Esophagus mucosa (tissue), 1 donor: ENCODE measurements at regions not wholly inside any gene's neighbourhood (a gene's known extent, or its start where the extent isn't known, plus 50 kb on each side); places are given as distances from the start of the nearest gene placed in this dataset.
A peak's percentile ranks its signal among the peaks of the same experiment; 100 is the strongest.

ENCODE experiments used
- ATAC-seq: fragments of 200-7000 bp; cut with Tn5 transposase; one replicate; pipeline ENCODE4 v1.9.1; 2020
- donor health status: DM: yes; HTN: yes; CAD: no.

GRCh38 chr6:41404182-41404845, 68.9 kb downstream of the NCR2 start:
- ATAC-seq: no peak

GRCh38 chr6:41405941-41406727, 70.7 kb downstream of the NCR2 start:
- ATAC-seq: no peak

GRCh38 chr6:41406728-41407489, 71.5 kb downstream of the NCR2 start:
- ATAC-seq: peak; percentile 18

DNA sequence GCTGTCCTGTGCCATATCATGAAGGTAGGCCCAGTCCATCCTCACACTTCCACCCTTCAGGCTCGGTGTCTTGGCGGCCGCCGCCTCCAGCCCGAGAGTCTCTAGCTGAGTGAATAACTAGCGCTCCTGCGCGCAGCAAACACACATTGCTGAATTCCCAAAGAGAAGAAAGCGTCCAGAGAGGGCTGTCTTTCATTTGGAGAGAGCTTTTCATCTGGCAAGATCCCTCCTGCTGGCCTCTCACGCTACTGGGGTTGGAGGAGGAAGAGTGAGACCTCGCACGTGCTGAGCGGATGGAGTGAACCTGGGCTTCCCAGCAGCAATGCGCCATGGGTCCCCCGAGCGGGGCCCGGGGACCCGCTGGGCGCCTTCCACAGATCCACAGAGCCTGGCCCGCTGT, 73.2 kb downstream of the NCR2 start:
- ATAC-seq: no peak

DNA sequence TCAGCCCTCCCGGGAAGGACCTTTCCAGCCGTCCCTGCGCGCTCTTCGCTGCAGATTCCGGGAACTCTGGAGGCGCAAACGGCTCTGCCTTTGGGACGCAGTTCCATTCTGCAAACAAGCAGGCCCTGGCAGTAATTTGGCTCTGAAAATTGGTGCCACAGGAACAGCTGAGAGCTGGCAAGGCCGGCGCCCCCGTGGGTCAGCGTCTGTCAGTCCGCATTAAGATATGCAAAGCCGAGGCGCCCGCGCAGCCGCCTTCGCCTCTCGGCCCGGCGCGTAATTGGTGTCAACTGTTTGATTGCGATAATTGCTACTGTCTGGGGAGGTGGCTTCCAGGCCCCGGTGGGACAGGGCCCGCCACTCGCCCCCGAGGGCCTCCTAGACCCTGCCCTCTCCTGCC, 73.6 kb downstream of the NCR2 start:
- no peak for ATAC-seq

- no peak for ATAC-seq
Observed at GRCh38 chr6:41409489-41409888, 74.1 kb downstream of the NCR2 start.

GRCh38 chr6:41411961-41412360, 76.6 kb downstream of the NCR2 start:
- no peak for ATAC-seq

GRCh38 chr6:41413250-41413649, 77.8 kb downstream of the NCR2 start:
- ATAC-seq: no peak

DNA sequence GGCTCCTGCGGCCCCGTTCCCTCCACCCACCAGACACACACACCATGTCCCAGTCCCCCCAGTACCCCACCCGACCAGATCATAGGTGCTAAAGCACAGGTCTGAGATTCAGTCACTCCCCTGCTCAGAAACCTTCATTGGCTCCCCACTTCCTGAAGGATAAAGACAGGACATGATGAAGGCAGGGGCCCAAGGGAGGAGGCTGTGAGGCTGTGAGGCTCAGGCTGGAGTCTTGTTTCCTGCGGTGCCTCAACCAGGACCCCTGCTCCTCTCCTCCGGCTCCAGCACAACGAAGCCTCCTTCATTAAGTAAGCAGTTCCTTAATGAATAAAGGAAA, 81.1 kb downstream of the NCR2 start:
- ATAC-seq: no peak

GRCh38 chr6:41418741-41419140, 83.3 kb downstream of the NCR2 start:
- ATAC-seq: no peak

DNA sequence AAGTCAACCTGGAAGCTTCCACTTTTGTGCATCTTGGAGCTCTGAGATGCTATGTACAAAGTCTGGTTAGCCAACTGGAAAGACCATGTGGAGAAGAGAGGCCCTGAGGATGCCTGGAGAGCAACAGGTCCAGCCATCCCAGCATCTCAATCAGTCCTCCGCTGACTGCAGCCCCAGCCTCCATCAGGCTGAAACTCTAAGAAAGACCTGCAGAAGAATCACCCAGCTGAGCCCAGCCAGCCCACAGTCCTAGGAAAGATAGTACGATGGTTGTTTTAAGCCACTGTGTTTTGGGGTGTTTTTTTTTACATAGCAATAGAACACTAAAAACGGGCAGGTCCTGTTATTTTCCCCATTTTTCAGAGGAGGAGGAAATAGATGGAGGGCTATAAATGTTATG, 84.0 kb downstream of the NCR2 start:
- no peak for ATAC-seq

DNA sequence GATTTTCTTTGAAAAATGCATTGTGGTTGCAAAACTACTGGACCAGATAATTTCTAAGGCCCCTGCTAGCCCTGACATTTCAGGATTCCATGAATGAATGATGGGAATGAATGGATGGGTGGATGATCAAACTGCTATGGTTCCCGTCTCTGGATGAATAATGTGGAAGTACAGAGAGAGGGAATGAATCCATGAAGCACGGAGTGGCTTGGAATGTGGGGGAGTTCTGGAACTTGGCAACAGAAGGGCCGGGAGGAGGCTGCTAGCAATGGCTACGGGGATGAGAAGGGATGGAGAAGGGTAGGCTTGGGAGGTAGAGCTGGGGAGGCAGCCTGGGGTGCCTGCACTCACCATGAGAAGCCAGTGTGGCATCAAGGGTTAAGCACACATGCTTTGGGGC, 84.8 kb downstream of the NCR2 start:
- ATAC-seq: no peak

DNA sequence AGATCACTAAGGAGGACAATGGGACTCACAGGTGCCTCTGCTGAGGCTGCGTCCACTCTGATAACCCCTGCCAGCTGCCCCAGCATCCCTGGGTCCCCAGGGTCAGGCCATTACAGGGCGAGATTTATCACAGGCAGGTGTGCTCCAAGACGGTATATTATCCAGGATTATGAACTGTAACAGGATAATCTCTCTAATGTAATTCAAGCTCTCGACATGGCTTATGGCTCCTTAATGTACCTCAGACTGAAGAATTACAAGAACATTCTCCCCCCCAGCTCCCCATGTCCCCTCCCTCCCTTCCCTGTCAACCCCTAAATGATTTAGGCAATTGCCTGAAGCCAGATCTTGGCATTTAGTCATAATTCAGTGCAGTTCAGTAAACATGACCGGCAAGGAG, 86.8 kb downstream of the NCR2 start:
- ATAC-seq: no peak

- ATAC-seq: no peak
Observed at GRCh38 chr6:41423002-41423401, 87.6 kb downstream of the NCR2 start.

DNA sequence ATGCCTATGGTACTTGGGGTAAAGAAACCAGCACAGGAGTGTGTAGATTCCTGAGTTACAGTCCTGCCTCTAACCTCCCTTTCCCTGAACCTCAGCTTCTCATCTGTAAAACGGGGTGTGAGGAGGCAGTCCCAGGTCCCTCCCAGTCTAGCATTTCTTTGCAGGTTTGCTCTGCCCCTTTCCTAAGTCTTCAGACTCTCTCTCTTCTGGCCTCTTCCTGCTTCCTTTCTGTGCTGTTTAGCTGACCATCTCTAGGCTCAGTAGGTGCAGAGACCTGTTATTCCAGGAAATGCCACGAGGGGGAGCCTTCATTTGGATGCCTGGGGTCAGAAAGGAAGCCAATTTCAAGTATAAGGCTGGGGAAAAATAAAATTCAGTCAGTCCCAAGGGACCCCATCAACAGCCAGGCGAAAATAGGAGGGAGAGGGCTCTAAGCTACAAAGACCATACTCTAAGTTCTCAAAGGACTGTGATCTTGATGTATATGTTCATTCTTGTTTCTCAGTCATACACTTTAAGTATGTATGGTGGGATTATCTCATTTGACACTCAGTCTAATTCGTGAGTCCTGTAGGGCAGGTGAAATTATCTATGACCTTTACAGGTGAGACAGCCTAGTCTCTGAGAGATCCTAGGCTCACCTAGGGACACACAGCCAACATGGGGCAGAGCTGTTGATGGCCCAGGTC, 89.1 kb downstream of the NCR2 start:
- ATAC-seq: peak; percentile 55

DNA sequence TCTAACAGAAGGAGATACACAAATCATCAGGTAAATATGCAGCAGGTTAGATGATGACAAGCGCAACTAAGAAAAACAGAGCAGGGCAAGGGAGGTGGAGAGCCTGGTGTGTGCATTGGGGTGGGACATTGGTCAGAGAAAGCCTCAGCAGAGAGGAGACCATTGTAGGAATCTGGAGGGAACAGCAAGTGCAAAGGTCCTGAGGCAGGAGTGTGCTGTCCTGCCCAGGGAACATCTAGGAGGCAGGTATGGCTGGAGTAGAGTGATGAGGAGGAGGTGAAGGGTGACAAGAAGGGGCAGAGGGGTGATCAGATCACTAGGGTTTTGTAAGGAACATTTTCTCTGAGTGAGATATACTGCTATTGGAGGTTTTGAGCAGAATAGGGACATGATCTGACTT, 90.1 kb downstream of the NCR2 start:
- no peak for ATAC-seq

- ATAC-seq: no peak
Observed at GRCh38 chr6:41426438-41426851, 91.0 kb downstream of the NCR2 start.

DNA sequence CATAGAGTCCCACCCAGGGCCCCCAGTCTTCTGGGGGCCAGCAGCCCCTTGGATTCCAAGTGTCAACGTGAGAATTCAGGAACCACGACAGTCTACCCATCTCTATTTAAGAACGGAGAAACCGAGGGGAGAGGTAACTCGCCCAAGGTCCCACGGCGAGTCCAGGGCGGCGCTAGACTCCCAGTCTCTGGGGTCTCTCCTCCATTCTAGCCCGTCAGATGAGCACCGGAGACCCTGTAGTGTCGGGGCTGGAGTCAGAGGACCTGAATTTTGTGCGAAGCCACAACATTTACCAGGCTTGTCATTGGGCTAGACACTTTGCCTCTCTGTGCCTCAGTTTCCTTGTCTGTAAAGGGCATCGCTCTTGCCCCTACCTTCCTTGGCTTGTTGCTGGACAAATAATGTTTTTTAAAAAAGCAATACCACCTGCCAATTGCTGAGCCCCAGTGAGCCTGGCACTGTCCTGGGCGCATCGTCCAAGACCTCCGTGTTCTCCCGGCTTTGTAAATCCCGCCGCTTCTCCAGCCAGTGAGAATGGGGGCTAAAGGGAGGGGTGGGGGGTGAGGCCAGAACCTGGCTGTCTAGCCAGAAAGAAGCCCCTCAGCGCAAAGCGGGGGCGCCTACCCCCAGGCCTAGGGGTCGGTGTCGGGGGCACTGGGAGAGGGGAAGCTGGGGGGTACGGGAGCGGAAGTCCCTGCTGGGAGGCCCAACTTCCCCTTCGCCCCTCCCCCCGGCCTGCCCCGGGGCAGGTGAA, 91.7 kb downstream of the NCR2 start:
- ATAC-seq: no peak

GRCh38 chr6:41427642-41428335, 92.4 kb downstream of the NCR2 start:
- peak; percentile 64 for ATAC-seq

- no peak for ATAC-seq
Observed at GRCh38 chr6:41428336-41428995, 93.1 kb downstream of the NCR2 start.

DNA sequence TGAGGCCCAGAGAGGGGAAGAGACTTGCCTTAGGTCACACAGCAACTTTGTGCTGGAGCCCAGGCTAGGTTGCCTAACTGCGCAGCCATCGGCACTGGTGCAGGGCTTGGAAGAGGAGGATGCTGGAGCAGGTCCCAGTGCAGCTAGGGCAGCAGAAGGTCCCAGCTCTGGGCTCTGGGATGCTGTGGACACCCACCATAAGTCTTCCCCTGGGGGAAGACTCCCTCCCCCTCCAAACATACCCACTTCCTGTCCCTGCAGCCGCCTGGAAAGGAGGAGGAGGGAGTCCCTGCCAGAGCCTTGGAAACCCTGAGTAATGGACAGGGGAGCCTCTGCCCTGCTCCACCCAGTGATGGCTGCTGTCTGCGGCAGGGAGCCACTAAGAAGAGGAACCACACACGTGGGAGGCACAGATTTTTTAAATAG, 93.6 kb downstream of the NCR2 start:
- no peak for ATAC-seq
